ENCODE measurements at regions not wholly inside any gene's neighbourhood (a gene's known extent, or its start where the extent isn't known, plus 50 kb on each side); places are given as distances from the start of the nearest gene placed in this dataset.

DNA sequence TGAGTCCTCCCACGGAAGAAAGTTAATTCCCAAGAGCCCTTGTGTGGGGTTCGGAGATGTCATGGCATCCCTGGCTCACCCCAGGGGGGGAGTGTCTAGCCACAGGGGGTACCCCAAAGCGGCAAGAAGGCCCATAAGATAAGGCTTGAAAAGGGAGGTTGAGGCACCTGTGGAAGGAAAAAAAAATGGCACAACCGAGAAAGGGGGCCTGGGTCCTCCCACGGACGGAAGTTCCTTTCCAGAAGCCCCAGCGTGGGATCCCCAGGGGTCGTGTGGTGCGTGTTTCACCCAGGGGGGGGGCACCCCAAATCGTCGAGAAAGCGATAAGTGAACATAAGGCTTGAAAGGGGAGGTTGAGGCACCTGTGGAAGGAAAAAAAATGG, 266.7 kb downstream of the ALG10 start:
- TF ChIP-seq, protein P1, sequence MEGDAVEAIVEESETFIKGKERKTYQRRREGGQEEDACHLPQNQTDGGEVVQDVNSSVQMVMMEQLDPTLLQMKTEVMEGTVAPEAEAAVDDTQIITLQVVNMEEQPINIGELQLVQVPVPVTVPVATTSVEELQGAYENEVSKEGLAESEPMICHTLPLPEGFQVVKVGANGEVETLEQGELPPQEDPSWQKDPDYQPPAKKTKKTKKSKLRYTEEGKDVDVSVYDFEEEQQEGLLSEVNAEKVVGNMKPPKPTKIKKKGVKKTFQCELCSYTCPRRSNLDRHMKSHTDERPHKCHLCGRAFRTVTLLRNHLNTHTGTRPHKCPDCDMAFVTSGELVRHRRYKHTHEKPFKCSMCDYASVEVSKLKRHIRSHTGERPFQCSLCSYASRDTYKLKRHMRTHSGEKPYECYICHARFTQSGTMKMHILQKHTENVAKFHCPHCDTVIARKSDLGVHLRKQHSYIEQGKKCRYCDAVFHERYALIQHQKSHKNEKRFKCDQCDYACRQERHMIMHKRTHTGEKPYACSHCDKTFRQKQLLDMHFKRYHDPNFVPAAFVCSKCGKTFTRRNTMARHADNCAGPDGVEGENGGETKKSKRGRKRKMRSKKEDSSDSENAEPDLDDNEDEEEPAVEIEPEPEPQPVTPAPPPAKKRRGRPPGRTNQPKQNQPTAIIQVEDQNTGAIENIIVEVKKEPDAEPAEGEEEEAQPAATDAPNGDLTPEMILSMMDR (IDR thresholded peaks at IDR 0.05), result no peak
- TF ChIP-seq EP300 (IDR thresholded peaks at IDR 0.05) (no peak), POLR2A (IDR thresholded peaks at IDR 0.05) (no peak)
